ENCODE measurements at regions not wholly inside any gene's neighbourhood (a gene's known extent, or its start where the extent isn't known, plus 50 kb on each side); places are given as distances from the start of the nearest gene placed in this dataset.
A peak's percentile ranks its signal among the peaks of the same experiment; 100 is the strongest.

GRCh38 chr10:33673839-33674415 lies 339.5 kb upstream of the NRP1 start:
- TF ChIP-seq CTCF (IDR thresholded peaks at IDR 0.05; ENCODE audit: borderline replicate concordance) = no peak
- no peak for DNase-seq
- no peaks in the 10 kb centered on the region for H3K36me3 ChIP-seq
- H3K4me1 ChIP-seq = peaks cover 37% of the 10 kb centered on the region
- H3K9me3 ChIP-seq (replicated peaks) = no peaks in the 10 kb centered on the region
- intact Hi-C loops (cut with micrococcal nuclease) = no loop called here
- no peak overlapping the region for H3K27ac ChIP-seq (replicated peaks)
- no peak overlapping the region for H3K4me3 ChIP-seq
- no peaks in the 10 kb centered on the region for H3K27me3 ChIP-seq (ENCODE audit: low read depth)

- Histone ChIP-seq H3K27ac (replicated peaks) (no peak overlapping the region), H3K36me3 (no peaks in the 10 kb centered on the region), H3K4me1 (peaks cover 15% of the 10 kb centered on the region), H3K9me3 (replicated peaks) (peaks cover 2% of the 10 kb centered on the region), H3K27me3 (ENCODE audit: low read depth) (no peaks in the 10 kb centered on the region), H3K4me3 (no peak overlapping the region)
- DNase-seq = no peak
- intact Hi-C loops (cut with micrococcal nuclease) = no loop called here
- no peak for TF ChIP-seq CTCF (IDR thresholded peaks at IDR 0.05; ENCODE audit: borderline replicate concordance)
Measured at GRCh38 chr10:33669904-33670303, 335.4 kb upstream of the NRP1 start.

GRCh38 chr10:33666686-33667480 lies 332.4 kb upstream of the NRP1 start:
- H3K27me3 ChIP-seq (ENCODE audit: low read depth) = no peaks in the 10 kb centered on the region
- peaks cover 22% of the 10 kb centered on the region for H3K4me1 ChIP-seq
- intact Hi-C loops (cut with micrococcal nuclease) = no loop called here
- H3K36me3 ChIP-seq = no peaks in the 10 kb centered on the region
- H3K4me3 ChIP-seq = no peak overlapping the region
- peaks cover 12% of the 10 kb centered on the region for H3K9me3 ChIP-seq (replicated peaks)
- no peak for TF ChIP-seq CTCF (IDR thresholded peaks at IDR 0.05; ENCODE audit: borderline replicate concordance)
- H3K27ac ChIP-seq (replicated peaks) = no peak overlapping the region
- no peak for DNase-seq

- intact Hi-C loops (cut with micrococcal nuclease) = no loop called here
- no peak for TF ChIP-seq CTCF (IDR thresholded peaks at IDR 0.05; ENCODE audit: borderline replicate concordance)
- Histone ChIP-seq H3K4me1 (peaks cover 33% of the 10 kb centered on the region), H3K27me3 (ENCODE audit: low read depth) (no peaks in the 10 kb centered on the region), H3K36me3 (no peaks in the 10 kb centered on the region), H3K9me3 (replicated peaks) (peaks cover 12% of the 10 kb centered on the region), H3K4me3 (no peak overlapping the region), H3K27ac (replicated peaks) (no peak overlapping the region)
- DNase-seq = no peak
Measured at GRCh38 chr10:33665501-33665900, 331.0 kb upstream of the NRP1 start.

GRCh38 chr10:33664070-33664469 lies 329.6 kb upstream of the NRP1 start:
- H3K4me1 ChIP-seq = peaks cover 35% of the 10 kb centered on the region
- H3K36me3 ChIP-seq = no peaks in the 10 kb centered on the region
- H3K4me3 ChIP-seq = no peak overlapping the region
- TF ChIP-seq CTCF (IDR thresholded peaks at IDR 0.05; ENCODE audit: borderline replicate concordance) = no peak
- H3K27me3 ChIP-seq (ENCODE audit: low read depth) = no peaks in the 10 kb centered on the region
- intact Hi-C loops (cut with micrococcal nuclease) = no loop called here
- peaks cover 12% of the 10 kb centered on the region for H3K9me3 ChIP-seq (replicated peaks)
- DNase-seq = no peak
- H3K27ac ChIP-seq (replicated peaks) = peak overlapping the region; percentile 67

Measured in left ventricle myocardium inferior (tissue), 1 donor.